NCI-H510A treated with DMSO at 0.1 percent for 48 hours (cell line): ENCODE measurements at regions not wholly inside any gene's neighbourhood (a gene's known extent, or its start where the extent isn't known, plus 50 kb on each side); places are given as distances from the start of the nearest gene placed in this dataset.
"Not testable (repeated sequence)": the region's sequence is repeated elsewhere in the genome, so short reads cannot be mapped to it uniquely, and the experiment has no call there.

Experiments used
- DNase-seq: peaks from one replicate; lab custom pipeline; 2025; lab: John Stamatoyannopoulos, UW

GRCh38 chr1:85520826-85521820, 56.2 kb upstream of the DDAH1 start:
- not testable (repeated sequence) for DNase-seq

DNA sequence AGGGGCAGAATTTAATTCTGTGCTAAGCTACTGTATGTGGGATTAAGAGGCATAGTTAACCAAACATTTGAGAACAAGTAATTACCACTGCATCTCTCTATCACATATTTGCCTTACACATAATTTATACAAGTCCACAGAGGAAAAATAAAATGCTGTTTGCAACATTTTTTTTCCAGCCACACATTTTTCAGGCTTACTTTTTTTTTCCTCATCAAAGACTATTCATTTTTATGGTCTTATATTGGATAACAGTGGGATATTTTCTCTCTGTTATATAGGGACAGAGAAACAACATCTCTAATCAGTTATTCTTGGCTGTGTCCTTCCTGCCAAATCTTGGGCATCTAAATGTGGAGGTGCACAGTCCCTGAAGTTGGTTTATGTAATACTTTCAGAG, 57.5 kb upstream of the DDAH1 start:
- DNase-seq: not testable (repeated sequence)

- not testable (repeated sequence) for DNase-seq
Measured at GRCh38 chr1:85523061-85523460, 57.5 kb upstream of the CCN1 start.

- DNase-seq: not testable (repeated sequence)
Measured at GRCh38 chr1:85524281-85524886, 56.2 kb upstream of the CCN1 start.

GRCh38 chr1:85525591-85525991, 55.0 kb upstream of the CCN1 start:
- not testable (repeated sequence) for DNase-seq

- not testable (repeated sequence) for DNase-seq
Measured at GRCh38 chr1:85526216-85526615, 54.3 kb upstream of the CCN1 start.

DNA sequence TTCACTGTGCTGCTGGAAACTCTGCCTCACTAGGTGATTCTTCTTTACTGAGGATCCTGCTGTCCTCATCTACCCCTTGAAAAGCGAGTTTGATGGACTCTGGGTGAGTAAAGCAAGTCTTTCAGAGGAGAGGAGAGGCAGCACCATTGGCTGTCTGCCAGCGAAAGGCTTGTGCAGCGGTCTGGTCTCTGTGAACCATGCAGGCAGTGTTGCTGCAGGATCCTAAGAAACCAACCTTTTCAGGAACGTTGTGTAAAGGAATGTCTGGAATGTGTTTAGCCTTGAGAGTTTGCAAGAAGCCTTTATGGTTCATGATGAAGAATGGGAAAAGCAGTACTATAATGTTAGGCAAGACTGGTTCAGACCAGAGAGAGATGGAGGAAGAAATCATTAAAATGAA, 53.4 kb upstream of the CCN1 start:
- DNase-seq: peak; percentile 21
